WTC11 (cell line): ENCODE measurements at regions not wholly inside any gene's neighbourhood (a gene's known extent, or its start where the extent isn't known, plus 50 kb on each side); places are given as distances from the start of the nearest gene placed in this dataset.

Experiments
- ATAC-seq: fragments of 200-7000 bp; cut with Tn5 transposase; 2 replicates; pipeline ENCODE4 v1.10.0; 2021; ENCODE audit warnings: mild to moderate bottlenecking, moderate library complexity
- CTCF ChIA-PET: fragments of 300-600 bp; sonication (Branson Sonifier 250); formaldehyde crosslinking; loops from one replicate; lab custom pipeline; 2021; ENCODE audit warnings: antibody characterized with exemption; lab: Charles Lee
- POLR2A ChIA-PET: fragments of 350-600 bp; sonication (Branson Sonifier 250); formaldehyde crosslinking; loops from one replicate; lab custom pipeline; 2021; ENCODE audit warnings: antibody characterized with exemption; lab: Charles Lee
- DNase-seq: peaks from one replicate; pipeline ENCODE4 v3.0.0; 2021; ENCODE audit warnings: low spot score
- H3K27ac Mint-ChIP-seq: 2 replicates; pipeline ENCODE4 v1.8.0; 2021; ENCODE audit warnings: mixed read lengths
- H3K27me3 Mint-ChIP-seq: 2 replicates; pipeline ENCODE4 v1.8.0; 2021; ENCODE audit warnings: low read depth, mild to moderate bottlenecking, moderate library complexity, mixed read lengths
- H3K36me3 Mint-ChIP-seq: 2 replicates; pipeline ENCODE4 v1.8.0; 2021; ENCODE audit warnings: mixed read lengths
- H3K4me1 Mint-ChIP-seq: 2 replicates; pipeline ENCODE4 v1.8.0; 2022; ENCODE audit warnings: mixed read lengths
- H3K4me3 Mint-ChIP-seq: 2 replicates; pipeline ENCODE4 v1.8.0; 2021; ENCODE audit warnings: mild to moderate bottlenecking, moderate library complexity, mixed read lengths
- H3K9me3 Mint-ChIP-seq: 2 replicates; pipeline ENCODE4 v1.8.0; 2021; ENCODE audit warnings: mixed read lengths
- ATF1 ChIP-seq: sonication (generic); formaldehyde crosslinking; IDR thresholded peaks from 2 replicates; pipeline ENCODE4 v1.8.1; 2023; ENCODE audit warnings: mild to moderate bottlenecking, moderate library complexity, missing genetic modification reagents
- CREB1 ChIP-seq: sonication (generic); formaldehyde crosslinking; IDR thresholded peaks from 2 replicates; pipeline ENCODE4 v1.8.0; 2023; ENCODE audit warnings: mild to moderate bottlenecking, missing genetic modification reagents
- CREM ChIP-seq: sonication (generic); formaldehyde crosslinking; IDR thresholded peaks from 2 replicates; pipeline ENCODE4 v1.8.1; 2022; ENCODE audit warnings: mild to moderate bottlenecking, missing genetic modification reagents, moderate library complexity
- GTF2I ChIP-seq: fragments of 250-450 bp; sonication (Bioruptor Pico); conservative IDR thresholded peaks from 2 replicates; pipeline ENCODE4 v1.4.0; 2021; ENCODE audit warnings: mild to moderate bottlenecking
- NFATC4 ChIP-seq: fragments of 250-450 bp; sonication (Bioruptor Pico); IDR thresholded peaks from 2 replicates; pipeline ENCODE4 v1.9.0; 2021; ENCODE audit warnings: mild to moderate bottlenecking
- NFE2L1 ChIP-seq: sonication (generic); formaldehyde crosslinking; IDR thresholded peaks from 2 replicates; pipeline ENCODE4 v1.8.1; 2023; ENCODE audit warnings: missing genetic modification reagents
- NR1H2 ChIP-seq: sonication (generic); formaldehyde crosslinking; IDR thresholded peaks from 2 replicates; pipeline ENCODE4 v1.9.0; 2021; ENCODE audit warnings: mild to moderate bottlenecking, moderate library complexity, missing genetic modification reagents
- PRRX2 ChIP-seq: fragments of 250-450 bp; sonication (Bioruptor Pico); IDR thresholded peaks from 2 replicates; pipeline ENCODE4 v1.8.0; 2021; ENCODE audit warnings: mild to moderate bottlenecking
- RORB ChIP-seq: fragments of 250-450 bp; sonication (Bioruptor Pico); IDR thresholded peaks from 2 replicates; pipeline ENCODE4 v1.9.0; 2021; ENCODE audit warnings: mild to moderate bottlenecking
- SMAD3 ChIP-seq: sonication (generic); formaldehyde crosslinking; IDR thresholded peaks from 2 replicates; pipeline ENCODE4 v1.8.0; 2022; ENCODE audit warnings: missing genetic modification reagents, mild to moderate bottlenecking, borderline replicate concordance
- ZBTB21 ChIP-seq: sonication (generic); formaldehyde crosslinking; IDR thresholded peaks from 2 replicates; pipeline ENCODE4 v1.8.1; 2023; ENCODE audit warnings: mild to moderate bottlenecking, missing genetic modification reagents, borderline replicate concordance
- ZNF121 ChIP-seq: sonication (generic); formaldehyde crosslinking; IDR thresholded peaks from 2 replicates; pipeline ENCODE4 v1.8.0; 2023; ENCODE audit warnings: missing genetic modification reagents
- TF ChIP-seq, protein P1 (sequence below): fragments of 250-450 bp; sonication (Bioruptor Pico); IDR thresholded peaks from 2 replicates; pipeline ENCODE4 v2.1.2; 2022; ENCODE audit warnings: mild to moderate bottlenecking, moderate library complexity
- TF ChIP-seq, protein P2 (sequence below): sonication (generic); formaldehyde crosslinking; conservative IDR thresholded peaks from 2 replicates; pipeline ENCODE4 v1.8.1; 2023; ENCODE audit warnings: mild to moderate bottlenecking, low read depth, missing genetic modification reagents, moderate library complexity
- TF ChIP-seq, protein P3 (sequence below): sonication (generic); formaldehyde crosslinking; IDR thresholded peaks from 2 replicates; pipeline ENCODE4 v1.8.1; 2023; ENCODE audit warnings: mild to moderate bottlenecking, moderate library complexity, missing genetic modification reagents
- TF ChIP-seq, protein P4 (sequence below): sonication (generic); formaldehyde crosslinking; IDR thresholded peaks from 2 replicates; pipeline ENCODE4 v1.8.0; 2022; ENCODE audit warnings: mild to moderate bottlenecking, missing genetic modification reagents
- TF ChIP-seq, protein P5 (sequence below): sonication (generic); formaldehyde crosslinking; IDR thresholded peaks from 2 replicates; pipeline ENCODE4 v1.8.1; 2023; ENCODE audit warnings: mild to moderate bottlenecking, missing genetic modification reagents, moderate library complexity
- TF ChIP-seq, protein P6 (sequence below): sonication (generic); formaldehyde crosslinking; IDR thresholded peaks from 2 replicates; pipeline ENCODE4 v1.8.1; 2023; ENCODE audit warnings: mild to moderate bottlenecking, missing genetic modification reagents
- TF ChIP-seq, protein P7 (sequence below): sonication (generic); formaldehyde crosslinking; IDR thresholded peaks from 2 replicates; pipeline ENCODE4 v1.8.0; 2023; ENCODE audit warnings: mild to moderate bottlenecking, missing genetic modification reagents
- TF ChIP-seq, protein P8 (sequence below): fragments of 250-450 bp; sonication (Bioruptor Pico); IDR thresholded peaks from 2 replicates; pipeline ENCODE4 v1.8.0; 2021; ENCODE audit warnings: mild to moderate bottlenecking

DNA sequence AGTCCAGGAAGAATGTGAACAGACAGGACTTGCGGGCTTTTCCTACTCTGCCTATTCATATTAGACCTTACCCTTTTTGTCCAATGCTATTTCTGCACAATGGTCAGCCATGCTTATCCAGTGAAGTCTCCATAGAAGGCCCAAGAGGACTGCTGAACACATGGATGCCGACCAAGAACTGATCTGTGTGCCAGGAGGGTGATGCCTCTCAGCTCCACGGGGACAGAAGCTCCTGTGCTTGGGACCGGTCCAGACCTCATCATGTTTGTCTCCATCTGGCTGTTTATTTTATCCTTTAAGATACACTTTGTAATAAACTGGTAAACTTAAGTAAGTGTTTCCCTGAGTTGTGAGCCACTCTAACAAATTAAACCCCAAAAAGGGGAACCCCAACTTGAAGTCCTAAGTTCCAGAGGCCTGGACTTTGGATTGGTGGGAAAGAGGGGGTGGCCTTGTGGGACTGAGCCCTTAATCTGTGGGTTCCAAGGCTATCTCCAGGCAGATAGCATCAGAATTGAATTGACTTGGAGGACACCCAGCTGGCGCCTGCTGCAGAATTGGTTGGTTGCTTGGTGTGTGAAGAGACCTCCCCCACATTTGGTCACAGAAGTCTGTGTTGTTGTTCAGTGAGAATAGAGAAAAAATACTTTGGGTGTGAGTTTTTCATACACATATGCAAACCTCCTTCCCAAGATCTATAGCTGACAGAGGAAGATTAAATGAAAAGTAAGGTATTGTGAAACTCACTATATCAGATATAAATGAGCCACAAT, 57.9 kb upstream of the ANKH start:
- Mint-ChIP-seq H3K27me3 (no peaks in the 10 kb centered on the region), H3K27ac (no peak overlapping the region), H3K36me3 (no peaks in the 10 kb centered on the region), H3K4me3 (no peak overlapping the region), H3K4me1 (no peaks in the 10 kb centered on the region), H3K9me3 (no peaks in the 10 kb centered on the region)
- POLR2A ChIA-PET, result no interaction called here
- DNase-seq (no peak), ATAC-seq (no peak)
- TF ChIP-seq, protein P1, sequence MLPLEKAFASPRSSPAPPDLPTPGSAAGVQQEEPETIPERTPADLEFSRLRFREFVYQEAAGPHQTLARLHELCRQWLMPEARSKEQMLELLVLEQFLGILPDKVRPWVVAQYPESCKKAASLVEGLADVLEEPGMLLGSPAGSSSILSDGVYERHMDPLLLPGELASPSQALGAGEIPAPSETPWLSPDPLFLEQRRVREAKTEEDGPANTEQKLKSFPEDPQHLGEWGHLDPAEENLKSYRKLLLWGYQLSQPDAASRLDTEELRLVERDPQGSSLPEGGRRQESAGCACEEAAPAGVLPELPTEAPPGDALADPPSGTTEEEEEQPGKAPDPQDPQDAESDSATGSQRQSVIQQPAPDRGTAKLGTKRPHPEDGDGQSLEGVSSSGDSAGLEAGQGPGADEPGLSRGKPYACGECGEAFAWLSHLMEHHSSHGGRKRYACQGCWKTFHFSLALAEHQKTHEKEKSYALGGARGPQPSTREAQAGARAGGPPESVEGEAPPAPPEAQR (CRISPR knock-in tag), result no peak
- TF ChIP-seq, protein P2, sequence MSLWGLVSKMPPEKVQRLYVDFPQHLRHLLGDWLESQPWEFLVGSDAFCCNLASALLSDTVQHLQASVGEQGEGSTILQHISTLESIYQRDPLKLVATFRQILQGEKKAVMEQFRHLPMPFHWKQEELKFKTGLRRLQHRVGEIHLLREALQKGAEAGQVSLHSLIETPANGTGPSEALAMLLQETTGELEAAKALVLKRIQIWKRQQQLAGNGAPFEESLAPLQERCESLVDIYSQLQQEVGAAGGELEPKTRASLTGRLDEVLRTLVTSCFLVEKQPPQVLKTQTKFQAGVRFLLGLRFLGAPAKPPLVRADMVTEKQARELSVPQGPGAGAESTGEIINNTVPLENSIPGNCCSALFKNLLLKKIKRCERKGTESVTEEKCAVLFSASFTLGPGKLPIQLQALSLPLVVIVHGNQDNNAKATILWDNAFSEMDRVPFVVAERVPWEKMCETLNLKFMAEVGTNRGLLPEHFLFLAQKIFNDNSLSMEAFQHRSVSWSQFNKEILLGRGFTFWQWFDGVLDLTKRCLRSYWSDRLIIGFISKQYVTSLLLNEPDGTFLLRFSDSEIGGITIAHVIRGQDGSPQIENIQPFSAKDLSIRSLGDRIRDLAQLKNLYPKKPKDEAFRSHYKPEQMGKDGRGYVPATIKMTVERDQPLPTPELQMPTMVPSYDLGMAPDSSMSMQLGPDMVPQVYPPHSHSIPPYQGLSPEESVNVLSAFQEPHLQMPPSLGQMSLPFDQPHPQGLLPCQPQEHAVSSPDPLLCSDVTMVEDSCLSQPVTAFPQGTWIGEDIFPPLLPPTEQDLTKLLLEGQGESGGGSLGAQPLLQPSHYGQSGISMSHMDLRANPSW, result no peak
- no peak for TF ChIP-seq NFATC4
- TF ChIP-seq SMAD3 (CRISPR knock-in tag), result no peak
- TF ChIP-seq, protein P3, sequence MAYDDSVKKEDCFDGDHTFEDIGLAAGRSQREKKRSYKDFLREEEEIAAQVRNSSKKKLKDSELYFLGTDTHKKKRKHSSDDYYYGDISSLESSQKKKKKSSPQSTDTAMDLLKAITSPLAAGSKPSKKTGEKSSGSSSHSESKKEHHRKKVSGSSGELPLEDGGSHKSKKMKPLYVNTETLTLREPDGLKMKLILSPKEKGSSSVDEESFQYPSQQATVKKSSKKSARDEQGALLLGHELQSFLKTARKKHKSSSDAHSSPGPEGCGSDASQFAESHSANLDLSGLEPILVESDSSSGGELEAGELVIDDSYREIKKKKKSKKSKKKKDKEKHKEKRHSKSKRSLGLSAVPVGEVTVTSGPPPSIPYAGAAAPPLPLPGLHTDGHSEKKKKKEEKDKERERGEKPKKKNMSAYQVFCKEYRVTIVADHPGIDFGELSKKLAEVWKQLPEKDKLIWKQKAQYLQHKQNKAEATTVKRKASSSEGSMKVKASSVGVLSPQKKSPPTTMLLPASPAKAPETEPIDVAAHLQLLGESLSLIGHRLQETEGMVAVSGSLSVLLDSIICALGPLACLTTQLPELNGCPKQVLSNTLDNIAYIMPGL (CRISPR knock-in tag), result no peak
- TF ChIP-seq RORB (CRISPR knock-in tag), result no peak
- TF ChIP-seq, protein P4, sequence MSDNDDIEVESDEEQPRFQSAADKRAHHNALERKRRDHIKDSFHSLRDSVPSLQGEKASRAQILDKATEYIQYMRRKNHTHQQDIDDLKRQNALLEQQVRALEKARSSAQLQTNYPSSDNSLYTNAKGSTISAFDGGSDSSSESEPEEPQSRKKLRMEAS (CRISPR knock-in tag), result no peak
- TF ChIP-seq, protein P5, sequence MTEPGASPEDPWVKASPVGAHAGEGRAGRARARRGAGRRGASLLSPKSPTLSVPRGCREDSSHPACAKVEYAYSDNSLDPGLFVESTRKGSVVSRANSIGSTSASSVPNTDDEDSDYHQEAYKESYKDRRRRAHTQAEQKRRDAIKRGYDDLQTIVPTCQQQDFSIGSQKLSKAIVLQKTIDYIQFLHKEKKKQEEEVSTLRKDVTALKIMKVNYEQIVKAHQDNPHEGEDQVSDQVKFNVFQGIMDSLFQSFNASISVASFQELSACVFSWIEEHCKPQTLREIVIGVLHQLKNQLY (CRISPR knock-in tag), result no peak
- no peak for TF ChIP-seq GTF2I
- no peak for TF ChIP-seq ZNF121 (CRISPR knock-in tag)
- TF ChIP-seq, protein P6, sequence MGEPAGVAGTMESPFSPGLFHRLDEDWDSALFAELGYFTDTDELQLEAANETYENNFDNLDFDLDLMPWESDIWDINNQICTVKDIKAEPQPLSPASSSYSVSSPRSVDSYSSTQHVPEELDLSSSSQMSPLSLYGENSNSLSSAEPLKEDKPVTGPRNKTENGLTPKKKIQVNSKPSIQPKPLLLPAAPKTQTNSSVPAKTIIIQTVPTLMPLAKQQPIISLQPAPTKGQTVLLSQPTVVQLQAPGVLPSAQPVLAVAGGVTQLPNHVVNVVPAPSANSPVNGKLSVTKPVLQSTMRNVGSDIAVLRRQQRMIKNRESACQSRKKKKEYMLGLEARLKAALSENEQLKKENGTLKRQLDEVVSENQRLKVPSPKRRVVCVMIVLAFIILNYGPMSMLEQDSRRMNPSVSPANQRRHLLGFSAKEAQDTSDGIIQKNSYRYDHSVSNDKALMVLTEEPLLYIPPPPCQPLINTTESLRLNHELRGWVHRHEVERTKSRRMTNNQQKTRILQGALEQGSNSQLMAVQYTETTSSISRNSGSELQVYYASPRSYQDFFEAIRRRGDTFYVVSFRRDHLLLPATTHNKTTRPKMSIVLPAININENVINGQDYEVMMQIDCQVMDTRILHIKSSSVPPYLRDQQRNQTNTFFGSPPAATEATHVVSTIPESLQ (CRISPR knock-in tag), result no peak
- TF ChIP-seq NR1H2 (CRISPR knock-in tag), result no peak
- TF ChIP-seq CREM (CRISPR knock-in tag), result no peak
- CTCF ChIA-PET, result no interaction called here

DNA sequence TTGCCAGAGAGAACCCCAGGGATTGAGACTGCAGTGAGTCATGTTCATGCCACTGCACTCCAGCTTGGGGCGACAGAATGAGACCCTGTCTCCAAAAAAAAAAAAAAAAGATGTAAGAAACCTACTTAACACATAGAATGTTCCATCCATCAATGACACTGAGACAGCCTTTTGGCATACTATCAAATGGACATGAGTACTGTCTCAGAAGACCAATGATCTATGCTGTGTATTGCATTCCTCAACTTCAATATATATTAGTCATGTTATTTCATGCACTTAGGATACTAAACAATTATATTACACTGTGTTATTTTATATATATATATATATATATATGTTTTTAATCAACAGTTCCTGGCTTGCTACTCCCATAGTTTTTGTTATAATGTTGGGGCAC, 57.1 kb upstream of the ANKH start:
- Mint-ChIP-seq H3K9me3 (no peaks in the 10 kb centered on the region), H3K4me1 (no peaks in the 10 kb centered on the region), H3K36me3 (no peaks in the 10 kb centered on the region), H3K27ac (no peak overlapping the region), H3K27me3 (no peaks in the 10 kb centered on the region), H3K4me3 (no peak overlapping the region)
- no peak for DNase-seq
- ATAC-seq, result no peak
- CTCF ChIA-PET, result no interaction called here
- POLR2A ChIA-PET, result no interaction called here
- TF ChIP-seq, protein P7, sequence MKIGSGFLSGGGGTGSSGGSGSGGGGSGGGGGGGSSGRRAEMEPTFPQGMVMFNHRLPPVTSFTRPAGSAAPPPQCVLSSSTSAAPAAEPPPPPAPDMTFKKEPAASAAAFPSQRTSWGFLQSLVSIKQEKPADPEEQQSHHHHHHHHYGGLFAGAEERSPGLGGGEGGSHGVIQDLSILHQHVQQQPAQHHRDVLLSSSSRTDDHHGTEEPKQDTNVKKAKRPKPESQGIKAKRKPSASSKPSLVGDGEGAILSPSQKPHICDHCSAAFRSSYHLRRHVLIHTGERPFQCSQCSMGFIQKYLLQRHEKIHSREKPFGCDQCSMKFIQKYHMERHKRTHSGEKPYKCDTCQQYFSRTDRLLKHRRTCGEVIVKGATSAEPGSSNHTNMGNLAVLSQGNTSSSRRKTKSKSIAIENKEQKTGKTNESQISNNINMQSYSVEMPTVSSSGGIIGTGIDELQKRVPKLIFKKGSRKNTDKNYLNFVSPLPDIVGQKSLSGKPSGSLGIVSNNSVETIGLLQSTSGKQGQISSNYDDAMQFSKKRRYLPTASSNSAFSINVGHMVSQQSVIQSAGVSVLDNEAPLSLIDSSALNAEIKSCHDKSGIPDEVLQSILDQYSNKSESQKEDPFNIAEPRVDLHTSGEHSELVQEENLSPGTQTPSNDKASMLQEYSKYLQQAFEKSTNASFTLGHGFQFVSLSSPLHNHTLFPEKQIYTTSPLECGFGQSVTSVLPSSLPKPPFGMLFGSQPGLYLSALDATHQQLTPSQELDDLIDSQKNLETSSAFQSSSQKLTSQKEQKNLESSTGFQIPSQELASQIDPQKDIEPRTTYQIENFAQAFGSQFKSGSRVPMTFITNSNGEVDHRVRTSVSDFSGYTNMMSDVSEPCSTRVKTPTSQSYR (CRISPR knock-in tag), result no peak
- TF ChIP-seq ATF1 (CRISPR knock-in tag), result no peak
- no peak for TF ChIP-seq PRRX2 (CRISPR knock-in tag)
- TF ChIP-seq, protein P8, sequence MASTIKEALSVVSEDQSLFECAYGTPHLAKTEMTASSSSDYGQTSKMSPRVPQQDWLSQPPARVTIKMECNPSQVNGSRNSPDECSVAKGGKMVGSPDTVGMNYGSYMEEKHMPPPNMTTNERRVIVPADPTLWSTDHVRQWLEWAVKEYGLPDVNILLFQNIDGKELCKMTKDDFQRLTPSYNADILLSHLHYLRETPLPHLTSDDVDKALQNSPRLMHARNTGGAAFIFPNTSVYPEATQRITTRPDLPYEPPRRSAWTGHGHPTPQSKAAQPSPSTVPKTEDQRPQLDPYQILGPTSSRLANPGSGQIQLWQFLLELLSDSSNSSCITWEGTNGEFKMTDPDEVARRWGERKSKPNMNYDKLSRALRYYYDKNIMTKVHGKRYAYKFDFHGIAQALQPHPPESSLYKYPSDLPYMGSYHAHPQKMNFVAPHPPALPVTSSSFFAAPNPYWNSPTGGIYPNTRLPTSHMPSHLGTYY (CRISPR knock-in tag), result no peak
- TF ChIP-seq, protein P6 (CRISPR knock-in tag), result no peak
- no peak for TF ChIP-seq CREB1 (CRISPR knock-in tag)
- no peak for TF ChIP-seq NFE2L1 (CRISPR knock-in tag)
- no peak for TF ChIP-seq ZBTB21 (CRISPR knock-in tag)
